ENCODE measurements at regions not wholly inside any gene's neighbourhood (a gene's known extent, or its start where the extent isn't known, plus 50 kb on each side); places are given as distances from the start of the nearest gene placed in this dataset.

GRCh38 chr13:40221131-40221459 is 445.3 kb downstream of the FOXO1 start:
- DNase-seq (ENCODE audit: low read depth) = no peak

GRCh38 chr13:40221460-40222201 is 444.8 kb downstream of the FOXO1 start:
- DNase-seq (ENCODE audit: low read depth) = peak; percentile 16

GRCh38 chr13:40223585-40223984 is 442.9 kb downstream of the FOXO1 start:
- no peak for DNase-seq (ENCODE audit: low read depth)

GRCh38 chr13:40228496-40228895 is 437.9 kb downstream of the FOXO1 start:
- no peak for DNase-seq (ENCODE audit: low read depth)

- no peak for DNase-seq (ENCODE audit: low read depth)
Measured at GRCh38 chr13:40228990-40229389, 437.5 kb downstream of the FOXO1 start.

- DNase-seq (ENCODE audit: low read depth) = no peak
Measured at GRCh38 chr13:40230833-40231266, 435.6 kb downstream of the FOXO1 start.

- no peak for DNase-seq (ENCODE audit: low read depth)
Measured at GRCh38 chr13:40231311-40231710, 435.1 kb downstream of the FOXO1 start.

GRCh38 chr13:40231751-40232150 is 434.7 kb downstream of the FOXO1 start:
- DNase-seq (ENCODE audit: low read depth) = no peak

- DNase-seq (ENCODE audit: low read depth) = no peak
Measured at GRCh38 chr13:40232311-40233040, 434.0 kb downstream of the FOXO1 start.

GRCh38 chr13:40233731-40234195 is 432.7 kb downstream of the FOXO1 start:
- no peak for DNase-seq (ENCODE audit: low read depth)

- DNase-seq (ENCODE audit: low read depth) = no peak
Measured at GRCh38 chr13:40235160-40235796, 431.2 kb downstream of the FOXO1 start.

- DNase-seq (ENCODE audit: low read depth) = no peak
Measured at GRCh38 chr13:40236566-40237168, 429.8 kb downstream of the FOXO1 start.

GRCh38 chr13:40238761-40239160 is 427.7 kb downstream of the FOXO1 start:
- no peak for DNase-seq (ENCODE audit: low read depth)

- DNase-seq (ENCODE audit: low read depth) = no peak
Measured at GRCh38 chr13:40240293-40240692, 426.1 kb downstream of the FOXO1 start.

- no peak for DNase-seq (ENCODE audit: low read depth)
Measured at GRCh38 chr13:40241125-40241798, 425.2 kb downstream of the FOXO1 start.

- no peak for DNase-seq (ENCODE audit: low read depth)
Measured at GRCh38 chr13:40243047-40243446, 423.4 kb downstream of the FOXO1 start.

- no peak for DNase-seq (ENCODE audit: low read depth)
Measured at GRCh38 chr13:40243982-40244381, 422.5 kb downstream of the FOXO1 start.

- DNase-seq (ENCODE audit: low read depth) = no peak
Measured at GRCh38 chr13:40245567-40245966, 420.9 kb downstream of the FOXO1 start.

- peak; percentile 30 for DNase-seq (ENCODE audit: low read depth)
Measured at GRCh38 chr13:40247845-40248244, 418.6 kb downstream of the FOXO1 start.

- no peak for DNase-seq (ENCODE audit: low read depth)
Measured at GRCh38 chr13:40251343-40252032, 415.0 kb downstream of the FOXO1 start.

GRCh38 chr13:40252241-40252640 is 414.2 kb downstream of the FOXO1 start:
- DNase-seq (ENCODE audit: low read depth) = no peak

Data from stimulated activated CD4-positive, alpha-beta T cell treated with anti-CD3 and anti-CD28 coated beads, Interleukin-2, amount 100 ng/mL, for 4 hours (primary cell).